Fibroblast of lung (primary cell): ENCODE measurements at regions not wholly inside any gene's neighbourhood (a gene's known extent, or its start where the extent isn't known, plus 50 kb on each side); places are given as distances from the start of the nearest gene placed in this dataset.

Experiments used
- CTCF ChIP-seq, 2 donors: IDR thresholded peaks in 1 of 2; conservative IDR thresholded peaks in 1 of 2; 1 replicate in 1 of 2; 2 replicates in 1 of 2; pipeline ENCODE4 v1.5.1; 2011 to 2012; ENCODE audit warnings: low read length in 2 of 2, control low read depth in 1 of 2, inconsistent platforms in 1 of 2, low read depth in 1 of 2, mild to moderate bottlenecking in 1 of 2
- EZH2 ChIP-seq: IDR thresholded peaks from 2 replicates; pipeline ENCODE4 v1.5.1; 2012; ENCODE audit warnings: low read length, control low read depth, mild to moderate bottlenecking; ENCODE audit errors: missing control alignments

GRCh38 chr1:106954661-106955229 lies 101.7 kb upstream of the PRMT6 start:
- no peak for TF ChIP-seq CTCF (conservative IDR thresholded peaks at IDR 0.05 in 1 of 2, IDR thresholded peaks at IDR 0.05 in 1 of 2; ENCODE audit: low read depth in 1 of 2, low read length in 2 of 2)
- no peak for TF ChIP-seq EZH2
